IPS-NIHi7 (cell line): ENCODE measurements at regions not wholly inside any gene's neighbourhood (a gene's known extent, or its start where the extent isn't known, plus 50 kb on each side); places are given as distances from the start of the nearest gene placed in this dataset.

Source experiments
- DNase-seq: peaks from one replicate; pipeline ENCODE4 v3.0.0; 2012; ENCODE audit warnings: mixed read lengths; ENCODE audit errors: extremely low spot score

GRCh38 chr5:54854883-54855581 lies 130.4 kb downstream of the ESM1 start:
- DNase-seq = no peak

DNA sequence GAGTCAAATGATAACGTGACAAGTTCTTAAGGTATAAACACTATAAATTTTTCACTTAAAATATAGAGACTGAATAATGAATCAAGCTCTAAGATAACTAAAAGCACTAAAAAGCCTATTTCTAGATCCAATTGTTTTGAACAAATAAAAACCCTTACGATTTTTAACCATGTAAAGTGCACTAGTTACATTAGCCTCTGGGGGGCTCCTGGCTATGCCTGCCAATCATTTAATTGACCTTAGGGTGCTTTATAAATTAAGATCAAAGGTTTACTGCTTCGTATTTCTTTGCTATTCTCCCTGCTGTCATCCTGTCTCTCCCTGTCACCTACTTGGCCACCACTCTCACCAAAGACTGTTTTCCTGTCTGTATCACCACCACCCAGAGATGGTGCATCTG lies 133.4 kb downstream of the ESM1 start:
- no peak for DNase-seq

- DNase-seq = no peak
These were observed 133.9 kb downstream of the ESM1 start for GRCh38 chr5:54851449-54851848.

DNA sequence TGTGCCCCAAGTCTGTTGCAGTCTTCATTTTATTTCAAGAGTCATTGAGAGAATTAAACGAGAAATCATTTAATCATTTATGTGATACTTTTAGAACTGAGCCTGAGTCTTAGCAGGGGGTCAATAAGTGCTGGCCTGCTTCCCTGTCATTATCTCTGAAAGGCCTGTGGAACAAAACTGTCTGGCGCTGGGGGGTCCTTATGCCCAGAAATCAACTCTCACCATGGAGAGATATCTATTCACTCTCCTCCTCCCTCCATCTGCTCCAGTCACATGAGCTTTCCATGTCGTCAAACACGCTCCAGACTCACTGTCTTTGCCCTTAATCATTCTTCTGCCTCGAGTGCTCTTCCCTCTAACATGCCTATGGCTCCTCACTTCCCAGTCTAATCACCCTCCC lies 136.8 kb downstream of the ESM1 start:
- DNase-seq = no peak

GRCh38 chr5:54845567-54845941 lies 139.8 kb downstream of the ESM1 start:
- peak; percentile 43 for DNase-seq

- no peak for DNase-seq
These were observed 140.4 kb downstream of the ESM1 start for GRCh38 chr5:54844905-54845566.

DNA sequence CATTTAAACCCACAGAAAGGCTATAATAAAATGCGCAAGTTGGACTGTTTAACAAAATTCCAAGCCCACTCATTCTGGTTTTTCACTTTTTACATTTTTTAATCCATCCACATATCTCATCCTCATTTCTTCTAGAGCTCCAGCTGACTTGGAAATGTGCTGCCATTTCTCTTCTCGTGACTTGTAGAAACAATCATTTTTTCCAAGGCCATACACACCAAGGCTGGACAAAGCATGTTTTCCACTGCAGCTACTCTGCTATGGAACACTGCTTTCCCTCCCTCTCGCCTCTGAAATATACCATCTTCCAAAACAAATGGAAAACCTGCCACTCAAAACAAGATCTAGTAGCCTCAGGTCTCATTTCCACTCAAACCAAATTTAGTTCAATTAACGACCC lies 141.1 kb downstream of the ESM1 start:
- DNase-seq = no peak

DNA sequence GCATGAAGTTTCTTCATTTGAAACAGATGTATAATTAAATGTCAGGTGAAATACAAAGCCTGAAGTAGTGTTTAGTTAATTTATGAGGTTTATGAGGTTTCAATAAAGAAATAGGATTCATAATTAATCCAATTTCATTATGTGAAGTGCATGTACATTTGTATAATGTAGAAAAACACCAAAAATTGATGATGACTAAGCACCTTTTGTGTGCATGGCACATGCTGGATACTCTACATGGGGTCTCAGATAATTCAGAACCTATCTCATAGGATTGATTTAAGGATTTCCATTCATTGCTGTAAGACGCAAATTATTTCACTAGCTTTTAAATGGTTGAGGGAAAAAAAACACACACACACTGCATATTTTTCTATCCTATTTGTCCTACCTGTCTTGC lies 143.9 kb downstream of the ESM1 start:
- no peak for DNase-seq

DNA sequence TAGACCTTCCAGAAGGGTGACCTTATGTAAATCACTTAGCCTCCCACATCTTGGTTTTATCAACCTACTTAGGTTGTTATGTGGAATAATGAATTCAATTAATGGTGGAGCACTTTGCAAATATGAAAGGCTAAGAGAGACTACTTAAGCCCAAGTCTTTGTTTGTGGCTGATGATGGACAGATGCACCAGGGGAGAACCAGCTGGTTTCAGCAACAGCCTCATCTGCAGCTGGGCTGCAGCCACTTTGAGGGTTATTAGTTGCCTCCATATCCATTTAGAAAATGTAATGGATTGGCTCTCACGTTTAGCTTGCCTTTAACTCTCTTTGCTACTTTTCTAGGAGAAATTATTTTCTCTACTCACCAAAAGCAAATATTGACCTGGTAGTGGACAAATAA lies 146.6 kb downstream of the ESM1 start:
- no peak for DNase-seq

GRCh38 chr5:54837981-54838380 lies 147.4 kb downstream of the ESM1 start:
- no peak for DNase-seq

GRCh38 chr5:54837093-54837492 lies 148.3 kb downstream of the ESM1 start:
- DNase-seq = no peak

GRCh38 chr5:54835647-54836046 lies 149.7 kb downstream of the ESM1 start:
- DNase-seq = no peak

- no peak for DNase-seq
These were observed 151.1 kb downstream of the ESM1 start for GRCh38 chr5:54834121-54834842.

GRCh38 chr5:54833590-54833989 lies 151.8 kb downstream of the ESM1 start:
- DNase-seq = no peak

GRCh38 chr5:54832858-54833257 lies 152.5 kb downstream of the ESM1 start:
- no peak for DNase-seq

DNA sequence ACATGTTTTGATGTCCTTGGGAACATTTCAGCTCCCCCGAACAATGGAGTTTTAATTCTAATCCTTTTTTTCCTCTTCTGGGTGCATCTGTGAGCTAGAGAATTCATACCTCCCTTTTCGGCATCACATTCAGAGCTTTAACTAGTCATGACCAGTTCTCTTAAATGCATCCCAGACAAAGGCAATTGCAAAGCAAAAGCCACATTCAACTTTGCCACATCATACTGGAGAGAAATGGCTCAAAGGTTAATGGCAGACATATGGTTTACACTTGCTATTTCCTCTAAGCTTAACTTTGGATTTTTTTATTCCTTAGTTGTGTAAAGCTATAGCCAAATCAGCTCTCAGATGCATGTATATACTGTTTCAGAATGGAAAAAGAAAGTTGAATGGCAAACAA lies 153.3 kb downstream of the ESM1 start:
- DNase-seq = no peak

- DNase-seq = no peak
These were observed 154.2 kb downstream of the ESM1 start for GRCh38 chr5:54831233-54831632.

DNA sequence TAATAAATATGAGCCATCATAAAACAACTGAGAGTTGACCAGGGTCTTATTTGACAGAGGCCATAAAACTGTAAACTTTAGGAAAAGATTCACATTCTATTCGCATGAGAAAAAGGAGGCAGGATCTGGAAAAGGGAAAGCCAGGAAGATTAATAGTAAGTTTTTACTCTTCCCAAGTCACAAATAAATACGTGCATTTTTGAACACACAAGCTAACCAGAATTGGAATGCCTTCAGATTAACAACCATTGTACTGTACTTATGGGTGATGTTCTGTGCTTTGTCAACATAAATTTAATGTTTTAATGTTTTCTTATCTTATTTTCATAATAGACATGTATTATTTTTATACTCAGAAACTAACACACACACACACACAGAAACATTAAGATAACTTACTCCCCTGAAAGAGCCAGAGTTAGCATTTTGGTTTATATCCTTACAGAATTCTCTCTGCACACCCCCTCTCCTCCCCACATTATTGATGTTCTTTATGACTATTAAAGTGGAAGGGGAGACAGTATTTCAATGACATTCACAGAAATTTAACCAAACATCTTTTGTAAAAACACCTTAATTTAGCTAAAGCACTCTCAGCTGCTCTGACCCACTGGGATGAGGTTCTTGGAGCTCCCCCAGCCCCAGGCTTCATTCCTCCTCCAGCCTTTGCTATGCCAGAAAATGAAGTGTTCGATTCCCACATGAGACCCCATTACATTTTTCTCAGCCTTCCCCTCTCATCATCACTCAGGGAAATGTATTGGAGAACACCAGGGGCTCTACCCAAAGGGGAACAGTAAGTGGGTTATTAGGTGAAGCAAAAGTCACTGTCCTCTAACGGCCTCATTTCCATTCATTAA lies 155.5 kb downstream of the ESM1 start:
- no peak for DNase-seq

DNA sequence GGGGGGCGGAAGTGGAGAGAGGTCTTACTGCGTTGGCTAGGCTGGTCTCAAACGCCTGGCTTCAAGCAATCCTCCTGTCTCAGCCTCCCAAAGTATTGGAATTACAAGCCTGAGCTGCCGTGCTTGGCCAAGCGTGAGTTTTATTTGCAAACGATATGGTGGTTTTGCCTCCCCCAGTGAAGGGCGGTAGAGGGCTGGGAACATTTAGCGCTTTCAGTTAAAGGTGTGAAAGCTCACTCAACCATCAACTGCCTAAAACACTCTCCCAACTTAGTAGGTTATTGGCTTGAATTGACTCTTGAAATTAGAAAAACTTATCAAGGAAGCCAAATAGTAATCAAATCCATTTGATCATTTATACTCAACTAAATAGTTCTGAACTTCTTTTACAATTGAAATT lies 156.3 kb downstream of the ESM1 start:
- no peak for DNase-seq

DNA sequence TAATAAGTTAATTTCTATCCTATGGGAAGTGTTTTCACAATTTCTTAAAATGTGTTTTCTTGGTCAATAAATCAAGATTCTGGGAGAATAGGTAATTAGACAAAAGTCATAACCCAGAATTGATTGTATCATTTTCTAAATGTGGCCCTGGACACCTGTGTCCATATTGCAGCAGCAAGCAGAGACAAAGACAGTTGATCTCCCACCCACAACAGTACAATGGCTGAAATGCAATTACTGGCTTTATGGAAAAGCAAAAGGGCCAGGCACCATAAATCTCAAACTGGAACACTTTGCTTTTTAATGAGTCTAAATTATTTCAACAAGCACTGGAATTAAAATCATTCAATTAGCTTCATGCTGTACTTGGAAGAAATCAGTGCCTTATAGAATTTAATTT lies 157.2 kb downstream of the ESM1 start:
- no peak for DNase-seq

- DNase-seq = no peak
These were observed 160.4 kb downstream of the ESM1 start for GRCh38 chr5:54825005-54825404.

- no peak for DNase-seq
These were observed 162.4 kb downstream of the ESM1 start for GRCh38 chr5:54823006-54823405.
